SK-N-SH (cell line): ENCODE measurements at regions not wholly inside any gene's neighbourhood (a gene's known extent, or its start where the extent isn't known, plus 50 kb on each side); places are given as distances from the start of the nearest gene placed in this dataset.

Experiments used
- CTCF ChIA-PET: fragments of 300-600, 350-600 bp; formaldehyde crosslinking; extraction: SDS; loops from one replicate; lab custom pipeline; 2021; lab: Yijun Ruan, JAX
- POLR2A ChIA-PET: fragments of 350-600 bp; sonication (Branson Sonifier 250); formaldehyde crosslinking; extraction: SDS; loops from one replicate; lab custom pipeline; 2020; ENCODE audit warnings: antibody characterized with exemption, inconsistent platforms; lab: Yijun Ruan, JAX
- DNase-seq: peaks from one replicate; pipeline ENCODE4 v3.0.0; 2012
- H2AFZ ChIP-seq: fragments of 200-600 bp; sonication (generic); 2 replicates; pipeline ENCODE4 v1.8.1; 2016; ENCODE audit warnings: antibody characterized with exemption, mild to moderate bottlenecking, low read depth
- H3F3A ChIP-seq: fragments of 200-600 bp; sonication (generic); replicated peaks from 2 replicates; pipeline ENCODE3; 2016; ENCODE audit warnings: antibody characterized with exemption, mild to moderate bottlenecking; ENCODE audit not compliant: insufficient read depth
- H3K27ac ChIP-seq, 2 experiments: fragments of 200-500 bp in 1 of 2; fragments of 200-600 bp in 1 of 2; sonication (Bioruptor generic) in 1 of 2; sonication (generic), shearing (Covaris generic) in 1 of 2; 2 replicates each; pipeline versions ENCODE4 v1.5.1 to v1.6.1; 2014 to 2016; ENCODE audit warnings: low read depth in 2 of 2, inconsistent platforms in 1 of 2, low read length in 1 of 2, mild to moderate bottlenecking in 1 of 2, mixed read lengths in 1 of 2
- H3K27me3 ChIP-seq: fragments of 200-600 bp; sonication (generic), shearing (Covaris generic); 2 replicates; pipeline ENCODE4 v1.6.1; 2016; ENCODE audit warnings: mixed run types; ENCODE audit not compliant: insufficient read depth
- H3K36me3 ChIP-seq, 2 experiments: fragments of 200-500 bp in 1 of 2; fragments of 200-600 bp in 1 of 2; sonication (Bioruptor generic) in 1 of 2; sonication (generic) in 1 of 2; replicated peaks in 1 of 2; 2 replicates each; pipeline versions ENCODE3 to v1.5.1; 2014 to 2016; ENCODE audit warnings: low read length in 1 of 2, mild to moderate bottlenecking in 1 of 2; ENCODE audit not compliant: insufficient read depth in 2 of 2, control insufficient read depth in 1 of 2
- H3K4me1 ChIP-seq, 2 experiments: fragments of 200-500 bp in 1 of 2; fragments of 200-600 bp in 1 of 2; sonication (Bioruptor generic) in 1 of 2; sonication (generic), shearing (Covaris generic) in 1 of 2; 2 replicates each; pipeline versions ENCODE4 v1.5.1 to v1.6.1; 2014 to 2016; ENCODE audit warnings: low read depth in 1 of 2, low read length in 1 of 2, mixed run types in 1 of 2; ENCODE audit not compliant: insufficient read depth in 2 of 2, control insufficient read depth in 1 of 2
- H3K4me2 ChIP-seq: fragments of 200-600 bp; sonication (generic), shearing (Covaris generic); 2 replicates; pipeline ENCODE4 v1.6.1; 2017; ENCODE audit warnings: mixed run types
- H3K4me3 ChIP-seq, 2 experiments: fragments of 200-500 bp in 1 of 2; fragments of 200-600 bp in 1 of 2; sonication (Bioruptor generic) in 1 of 2; sonication (generic), shearing (Covaris generic) in 1 of 2; 2 replicates each; pipeline versions ENCODE4 v1.5.1 to v1.8.1; 2014 to 2016; ENCODE audit warnings: low read depth in 2 of 2, inconsistent platforms in 1 of 2, low read length in 1 of 2, mild to moderate bottlenecking in 1 of 2, mixed read lengths in 1 of 2, moderate library complexity in 1 of 2
- H3K79me2 ChIP-seq: fragments of 200-600 bp; sonication (generic); 2 replicates; pipeline ENCODE4 v1.8.1; 2017; ENCODE audit warnings: mild to moderate bottlenecking; ENCODE audit not compliant: insufficient read depth
- H3K9ac ChIP-seq: fragments of 200-600 bp; sonication (generic); 2 replicates; pipeline ENCODE4 v1.6.1; 2017; ENCODE audit warnings: mixed run types
- H3K9me2 ChIP-seq: fragments of 200-600 bp; sonication (generic); 2 replicates; pipeline ENCODE4 v1.6.1; 2017; ENCODE audit warnings: mixed run types
- H3K9me3 ChIP-seq: fragments of 200-600 bp; sonication (generic); 2 replicates; pipeline ENCODE4 v1.6.1; 2017; ENCODE audit warnings: mixed run types, mild to moderate bottlenecking, moderate library complexity
- H4K20me1 ChIP-seq: fragments of 200-600 bp; sonication (generic); 2 replicates; pipeline ENCODE4 v1.6.1; 2017; ENCODE audit warnings: mild to moderate bottlenecking, mixed run types; ENCODE audit not compliant: insufficient read depth
- EP300 ChIP-seq, 2 experiments: IDR thresholded peaks; 2 replicates each; pipeline versions ENCODE4 v1.4.0 to v1.6.1; 2012; ENCODE audit warnings: borderline replicate concordance in 1 of 2, low read depth in 1 of 2, low read length in 1 of 2
- EZH2phosphoT487 ChIP-seq: fragments of 200-600 bp; sonication (generic); IDR thresholded peaks from 2 replicates; pipeline ENCODE4 v1.6.1; 2017; ENCODE audit warnings: low read depth, mixed run types, mild to moderate bottlenecking, antibody characterized with exemption, moderate library complexity, borderline replicate concordance
- FOSL2 ChIP-seq: IDR thresholded peaks from 2 replicates; pipeline ENCODE4 v1.4.0; 2012; ENCODE audit warnings: low read depth, mild to moderate bottlenecking, moderate library complexity, borderline replicate concordance
- FOXJ3 ChIP-seq: sonication (generic); formaldehyde crosslinking; IDR thresholded peaks from 2 replicates; pipeline ENCODE4 v1.5.1; 2020; ENCODE audit warnings: mild to moderate bottlenecking, missing genetic modification reagents
- GABPA ChIP-seq: IDR thresholded peaks from 2 replicates; pipeline ENCODE4 v1.4.0; 2012; ENCODE audit warnings: low read depth, mild to moderate bottlenecking
- MXI1 ChIP-seq: IDR thresholded peaks from 2 replicates; pipeline ENCODE4 v1.6.1; 2012; ENCODE audit warnings: mild to moderate bottlenecking, low read depth, low read length, improper control_type of control experiment
- NFIC ChIP-seq: IDR thresholded peaks from 2 replicates; pipeline ENCODE4 v1.4.0; 2012; ENCODE audit warnings: borderline replicate concordance
- POLR2AphosphoS5 ChIP-seq: IDR thresholded peaks from 2 replicates; pipeline ENCODE4 v1.6.1; 2012; ENCODE audit warnings: low read depth, low read length
- RXRA ChIP-seq: IDR thresholded peaks from 2 replicates; pipeline ENCODE4 v1.4.0; 2012; ENCODE audit warnings: low read depth, mild to moderate bottlenecking, borderline replicate concordance
- SMC3 ChIP-seq: IDR thresholded peaks from 2 replicates; pipeline ENCODE4 v1.6.1; 2012; ENCODE audit warnings: low read depth, low read length, improper control_type of control experiment
- TAF1 ChIP-seq: IDR thresholded peaks from 2 replicates; pipeline ENCODE4 v1.6.1; 2012; ENCODE audit warnings: low read depth, mild to moderate bottlenecking, low read length, moderate library complexity, borderline replicate concordance
- TCF12 ChIP-seq: IDR thresholded peaks from 2 replicates; pipeline ENCODE4 v1.4.0; 2012
- TEAD4 ChIP-seq: IDR thresholded peaks from 2 replicates; pipeline ENCODE4 v1.4.0; 2012; ENCODE audit warnings: mild to moderate bottlenecking, borderline replicate concordance; ENCODE audit not compliant: insufficient read depth
- WGBS: methylation state at CpG from one replicate; pipeline ENCODE4 v1.1.6; 2017; ENCODE audit warnings: low lambda C conversion rate; 5-methylcytosine and 5-hydroxymethylcytosine counted together
- TF ChIP-seq, protein P1 (sequence below): fragments of 150-350 bp; IDR thresholded peaks from 2 replicates; pipeline ENCODE4 v1.6.1; 2017; ENCODE audit warnings: antibody characterized with exemption, low read length, low read depth, borderline replicate concordance
- TF ChIP-seq, protein P2 (sequence below): IDR thresholded peaks from 2 replicates; pipeline ENCODE4 v1.4.0; 2012; ENCODE audit warnings: low read depth
- TF ChIP-seq, protein P3 (sequence below): IDR thresholded peaks from 2 replicates; pipeline ENCODE4; 2012

DNA sequence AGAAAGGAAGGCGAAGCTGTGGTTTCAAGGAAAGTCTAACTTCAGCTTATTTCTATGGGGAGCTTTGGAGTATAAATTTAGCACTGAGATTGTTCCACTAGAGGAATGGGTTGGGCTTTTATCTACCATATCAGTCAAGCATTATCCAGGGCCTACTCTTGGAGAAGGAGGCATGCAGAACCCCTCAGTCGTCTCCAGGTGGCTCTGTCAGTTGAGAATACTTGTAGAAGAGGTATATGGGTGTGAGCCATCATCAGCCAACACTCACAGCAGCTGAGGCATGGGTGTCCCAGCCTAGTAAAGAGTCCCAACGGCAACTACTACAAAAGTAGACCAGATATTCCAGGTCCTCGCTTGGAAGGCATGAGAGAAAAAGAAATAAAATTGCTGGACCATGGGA is 548.5 kb upstream of the GRAMD2B start:
- Histone ChIP-seq H3K27ac (no peak overlapping the region), H3K9ac (no peak overlapping the region), H3K4me2 (no peak overlapping the region), H3K4me1 (peaks cover 0 to 9% of the 10 kb centered on the region in 2 experiments; a peak in 1 of 4 replicates), H3K79me2 (no peaks in the 10 kb centered on the region), H4K20me1 (no peaks in the 10 kb centered on the region), H3K36me3 (no peaks in the 10 kb centered on the region), H3F3A (no peaks in the 10 kb centered on the region), H3K9me2 (no peaks in the 10 kb centered on the region), H3K4me3 (no peak overlapping the region), H3K9me3 (no peaks in the 10 kb centered on the region), H3K27me3 (no peaks in the 10 kb centered on the region), H2AFZ (no peak overlapping the region)
- ChIA-PET POLR2A (no interaction called here), CTCF (no interaction called here)
- WGBS = 54% methylated on average over 4 of the region's 4 CpGs
- no peak for TF ChIP-seq RXRA
- TF ChIP-seq, protein P1, sequence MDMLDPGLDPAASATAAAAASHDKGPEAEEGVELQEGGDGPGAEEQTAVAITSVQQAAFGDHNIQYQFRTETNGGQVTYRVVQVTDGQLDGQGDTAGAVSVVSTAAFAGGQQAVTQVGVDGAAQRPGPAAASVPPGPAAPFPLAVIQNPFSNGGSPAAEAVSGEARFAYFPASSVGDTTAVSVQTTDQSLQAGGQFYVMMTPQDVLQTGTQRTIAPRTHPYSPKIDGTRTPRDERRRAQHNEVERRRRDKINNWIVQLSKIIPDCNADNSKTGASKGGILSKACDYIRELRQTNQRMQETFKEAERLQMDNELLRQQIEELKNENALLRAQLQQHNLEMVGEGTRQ = no peak
- DNase-seq = no peak

DNA sequence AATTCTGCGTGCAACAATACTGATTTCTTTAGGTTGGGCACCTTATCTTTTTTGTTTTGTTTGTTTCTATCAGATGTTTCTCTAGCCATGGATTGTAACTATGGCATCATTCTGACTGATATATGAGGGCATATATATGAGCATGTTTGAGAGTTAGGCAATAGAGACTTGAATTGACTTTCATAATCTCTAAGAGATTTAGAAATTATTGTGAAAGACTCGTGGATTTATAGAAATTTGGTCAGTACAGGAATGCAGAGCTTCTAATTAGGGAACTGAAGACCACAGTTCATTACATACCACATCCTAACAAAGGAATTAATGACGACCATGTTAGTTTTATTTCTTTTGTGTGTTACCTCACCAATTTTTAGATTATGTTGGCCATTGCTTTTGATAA is 546.0 kb upstream of the GRAMD2B start:
- Histone ChIP-seq H3K4me2 (no peak overlapping the region), H3K9ac (no peak overlapping the region), H2AFZ (no peak overlapping the region), H3F3A (no peaks in the 10 kb centered on the region), H3K9me3 (no peaks in the 10 kb centered on the region), H3K79me2 (no peaks in the 10 kb centered on the region), H3K27ac (no peak overlapping the region), H3K9me2 (no peaks in the 10 kb centered on the region), H3K4me1 (no peaks in the 10 kb centered on the region), H3K4me3 (no peak overlapping the region), H3K27me3 (no peaks in the 10 kb centered on the region), H4K20me1 (no peaks in the 10 kb centered on the region)
- DNase-seq = no peak
- WGBS = 48% methylated on average over 3 of the region's 3 CpGs
- POLR2A ChIA-PET = no interaction called here
- TF ChIP-seq EP300 (IDR thresholded peaks at IDR 0.05; ENCODE audit: borderline replicate concordance in 1 of 2, low read depth in 1 of 2, low read length in 1 of 2) (no peak), FOSL2 (no peak), TEAD4 (no peak), EZH2phosphoT487 (no peak), MXI1 (no peak)
- TF ChIP-seq, protein P2, sequence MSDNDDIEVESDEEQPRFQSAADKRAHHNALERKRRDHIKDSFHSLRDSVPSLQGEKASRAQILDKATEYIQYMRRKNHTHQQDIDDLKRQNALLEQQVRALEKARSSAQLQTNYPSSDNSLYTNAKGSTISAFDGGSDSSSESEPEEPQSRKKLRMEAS = no peak
- TF ChIP-seq, all 33 proteins: peak for 0
- no peaks in the 10 kb centered on the region for H3K36me3 ChIP-seq
- CTCF ChIA-PET = no interaction called here

DNA sequence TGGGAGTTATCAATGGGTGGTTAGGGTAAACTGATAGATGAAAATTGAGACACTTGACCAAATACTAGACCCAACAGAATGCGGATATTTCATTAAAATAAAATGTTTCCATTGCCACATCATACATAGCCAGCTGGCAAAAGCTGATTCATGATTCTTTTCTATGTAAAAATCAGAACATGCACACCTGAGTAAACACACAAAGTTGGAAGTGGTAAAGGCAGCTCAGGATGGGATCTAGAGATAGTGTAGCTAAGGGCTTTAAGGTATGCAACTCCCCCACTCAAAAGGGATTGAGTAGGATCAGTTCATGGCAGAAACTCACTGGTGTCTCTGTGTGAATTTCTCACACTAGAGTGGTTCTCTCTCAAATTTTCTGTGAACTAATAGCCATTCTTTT is 541.1 kb upstream of the GRAMD2B start:
- no peak overlapping the region for H3K27ac ChIP-seq
- no peaks in the 10 kb centered on the region for H3K36me3 ChIP-seq
- 60% methylated on average over 1 of the region's 1 CpG for WGBS
- no peaks in the 10 kb centered on the region for H3K27me3 ChIP-seq
- H3K9me2 ChIP-seq = no peaks in the 10 kb centered on the region
- H3K4me3 ChIP-seq = no peak overlapping the region
- no peaks in the 10 kb centered on the region for H4K20me1 ChIP-seq
- no peaks in the 10 kb centered on the region for H3K4me1 ChIP-seq
- ChIA-PET POLR2A (no interaction called here), CTCF (interaction anchor here (0.9 kb wide), 1 partner anchor 12 kb away, joined by 3 read pairs; no protein-coding TSS in a partner anchor)
- H3K9me3 ChIP-seq = no peaks in the 10 kb centered on the region
- DNase-seq = no peak
- H3K4me2 ChIP-seq = no peak overlapping the region
- no peaks in the 10 kb centered on the region for H3F3A ChIP-seq
- no peaks in the 10 kb centered on the region for H3K79me2 ChIP-seq
- H2AFZ ChIP-seq = no peak overlapping the region
- H3K9ac ChIP-seq = no peak overlapping the region
- no peak for TF ChIP-seq GABPA
- TF ChIP-seq TEAD4 = no peak
- TF ChIP-seq TCF12 = no peak
- no peak for TF ChIP-seq NFIC
- TF ChIP-seq SMC3 = no peak
- no peak for TF ChIP-seq POLR2AphosphoS5
- no peak for TF ChIP-seq TAF1
- TF ChIP-seq, protein P3, sequence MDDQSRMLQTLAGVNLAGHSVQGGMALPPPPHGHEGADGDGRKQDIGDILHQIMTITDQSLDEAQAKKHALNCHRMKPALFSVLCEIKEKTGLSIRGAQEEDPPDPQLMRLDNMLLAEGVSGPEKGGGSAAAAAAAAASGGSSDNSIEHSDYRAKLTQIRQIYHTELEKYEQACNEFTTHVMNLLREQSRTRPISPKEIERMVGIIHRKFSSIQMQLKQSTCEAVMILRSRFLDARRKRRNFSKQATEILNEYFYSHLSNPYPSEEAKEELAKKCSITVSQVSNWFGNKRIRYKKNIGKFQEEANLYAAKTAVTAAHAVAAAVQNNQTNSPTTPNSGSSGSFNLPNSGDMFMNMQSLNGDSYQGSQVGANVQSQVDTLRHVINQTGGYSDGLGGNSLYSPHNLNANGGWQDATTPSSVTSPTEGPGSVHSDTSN = no peak
- no peak for TF ChIP-seq FOXJ3 (CRISPR knock-in tag)
